ENCODE measurements at regions not wholly inside any gene's neighbourhood (a gene's known extent, or its start where the extent isn't known, plus 50 kb on each side); places are given as distances from the start of the nearest gene placed in this dataset.

DNA sequence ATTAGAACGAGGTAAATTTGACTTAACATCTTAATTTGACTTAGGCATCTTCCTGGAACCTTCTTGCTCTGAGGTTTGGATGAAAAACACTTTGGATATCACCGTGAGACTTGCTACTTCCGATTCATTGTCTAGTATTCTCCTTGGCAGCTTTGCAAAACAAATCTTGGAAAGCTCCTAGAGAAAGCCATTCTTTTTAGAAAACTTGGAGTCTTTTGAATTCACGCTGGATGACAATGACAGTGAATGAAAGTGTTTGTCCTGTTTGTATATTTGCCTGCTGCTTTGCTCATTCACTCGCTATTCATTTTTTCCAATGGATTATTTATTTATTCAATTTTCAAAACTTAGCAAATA lies 222.1 kb upstream of the HMGA2 start:
- H3K4me3 ChIP-seq (ENCODE audit: control insufficient read depth, low read depth, low read length) = no peak overlapping the region
- TF ChIP-seq, protein P1, sequence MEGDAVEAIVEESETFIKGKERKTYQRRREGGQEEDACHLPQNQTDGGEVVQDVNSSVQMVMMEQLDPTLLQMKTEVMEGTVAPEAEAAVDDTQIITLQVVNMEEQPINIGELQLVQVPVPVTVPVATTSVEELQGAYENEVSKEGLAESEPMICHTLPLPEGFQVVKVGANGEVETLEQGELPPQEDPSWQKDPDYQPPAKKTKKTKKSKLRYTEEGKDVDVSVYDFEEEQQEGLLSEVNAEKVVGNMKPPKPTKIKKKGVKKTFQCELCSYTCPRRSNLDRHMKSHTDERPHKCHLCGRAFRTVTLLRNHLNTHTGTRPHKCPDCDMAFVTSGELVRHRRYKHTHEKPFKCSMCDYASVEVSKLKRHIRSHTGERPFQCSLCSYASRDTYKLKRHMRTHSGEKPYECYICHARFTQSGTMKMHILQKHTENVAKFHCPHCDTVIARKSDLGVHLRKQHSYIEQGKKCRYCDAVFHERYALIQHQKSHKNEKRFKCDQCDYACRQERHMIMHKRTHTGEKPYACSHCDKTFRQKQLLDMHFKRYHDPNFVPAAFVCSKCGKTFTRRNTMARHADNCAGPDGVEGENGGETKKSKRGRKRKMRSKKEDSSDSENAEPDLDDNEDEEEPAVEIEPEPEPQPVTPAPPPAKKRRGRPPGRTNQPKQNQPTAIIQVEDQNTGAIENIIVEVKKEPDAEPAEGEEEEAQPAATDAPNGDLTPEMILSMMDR (conservative IDR thresholded peaks at IDR 0.05; ENCODE audit: control insufficient read depth, insufficient read depth, low read depth, low read length) = no peak
- peak; percentile 40 for DNase-seq (ENCODE audit: low read depth)

DNA sequence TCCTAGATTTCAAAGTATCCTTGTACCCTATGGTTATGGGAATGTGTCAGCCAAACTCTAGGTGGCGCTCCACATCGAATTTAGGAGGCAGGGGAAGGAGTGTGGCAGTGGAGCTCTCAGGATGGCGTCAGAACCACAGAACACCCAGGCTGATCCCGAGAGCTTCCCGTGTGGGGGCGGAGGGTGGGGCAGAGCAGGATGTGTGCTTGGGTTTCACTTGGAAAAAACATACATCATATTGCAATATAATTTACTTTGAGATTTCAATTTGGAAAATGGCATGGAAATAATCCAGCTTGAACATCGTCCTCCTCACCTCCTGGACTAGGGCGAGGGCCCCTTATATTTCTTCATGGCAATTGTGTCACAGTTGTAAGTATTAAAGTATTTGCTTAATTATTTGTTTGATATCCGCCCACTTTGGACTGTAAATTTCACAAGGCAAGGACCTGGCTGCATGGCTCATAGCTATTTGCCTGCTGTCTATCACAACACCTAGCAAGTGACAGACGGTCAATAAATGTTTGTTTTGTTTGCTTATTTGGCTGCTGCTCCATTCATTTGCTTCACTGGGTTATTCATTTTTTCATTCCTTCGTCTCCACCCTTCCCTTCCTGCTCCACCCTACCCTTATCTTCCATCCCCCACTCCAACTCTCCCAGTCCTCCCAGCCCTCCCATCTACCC lies 221.5 kb upstream of the HMGA2 start:
- DNase-seq (ENCODE audit: low read depth) = peak; percentile 97
- H3K4me3 ChIP-seq (ENCODE audit: control insufficient read depth, low read depth, low read length) = peak overlapping the region; percentile 63
- TF ChIP-seq, protein P1 (conservative IDR thresholded peaks at IDR 0.05; ENCODE audit: control insufficient read depth, insufficient read depth, low read depth, low read length) = peak; percentile 87

DNA sequence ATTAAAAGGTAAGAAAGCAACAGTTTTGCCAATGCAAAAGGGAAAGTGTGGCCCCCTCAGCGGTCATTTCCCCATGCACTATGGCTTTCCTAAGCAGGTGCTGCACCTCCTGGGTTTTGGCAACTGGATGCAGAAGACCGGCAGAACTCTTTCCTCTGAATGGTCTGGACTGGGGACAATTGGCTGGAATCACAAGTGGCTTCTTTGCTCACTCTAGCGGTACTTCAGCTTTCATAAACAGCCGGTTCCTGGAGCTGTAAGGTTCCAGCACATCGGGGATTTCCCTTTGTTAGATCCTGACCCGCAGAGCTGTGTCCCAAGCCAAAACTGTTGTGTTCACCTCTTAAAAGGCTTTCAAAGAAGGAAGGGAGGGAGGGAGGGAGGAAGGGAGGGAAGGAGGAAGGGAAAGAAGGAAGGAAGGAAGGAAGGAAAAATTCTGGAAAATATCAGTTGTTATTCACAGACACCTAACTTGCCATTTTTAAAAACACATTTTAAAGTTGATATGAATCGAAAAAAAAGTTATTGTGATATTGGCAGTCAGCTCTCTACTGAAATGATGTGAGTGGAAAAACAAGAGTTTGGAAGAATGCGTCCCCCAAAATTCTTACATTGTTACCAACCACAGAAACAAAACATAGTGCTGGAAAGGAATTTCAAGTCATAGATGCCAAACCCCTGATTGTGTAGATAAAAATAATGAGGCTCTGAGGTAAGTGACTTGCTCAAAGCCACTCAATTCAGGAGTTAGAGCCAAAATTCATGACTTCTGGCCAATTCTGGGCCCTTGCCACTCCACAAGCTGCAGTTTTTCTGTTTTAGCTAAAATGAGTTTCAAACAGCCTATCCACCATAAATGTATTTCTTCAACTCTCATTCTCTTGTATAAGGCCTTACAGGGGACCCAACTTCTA lies 220.6 kb upstream of the HMGA2 start:
- DNase-seq (ENCODE audit: low read depth) = peak; percentile 94
- H3K4me3 ChIP-seq (ENCODE audit: control insufficient read depth, low read depth, low read length) = peak overlapping the region; percentile 63
- TF ChIP-seq, protein P1 (conservative IDR thresholded peaks at IDR 0.05; ENCODE audit: control insufficient read depth, insufficient read depth, low read depth, low read length) = no peak

DNA sequence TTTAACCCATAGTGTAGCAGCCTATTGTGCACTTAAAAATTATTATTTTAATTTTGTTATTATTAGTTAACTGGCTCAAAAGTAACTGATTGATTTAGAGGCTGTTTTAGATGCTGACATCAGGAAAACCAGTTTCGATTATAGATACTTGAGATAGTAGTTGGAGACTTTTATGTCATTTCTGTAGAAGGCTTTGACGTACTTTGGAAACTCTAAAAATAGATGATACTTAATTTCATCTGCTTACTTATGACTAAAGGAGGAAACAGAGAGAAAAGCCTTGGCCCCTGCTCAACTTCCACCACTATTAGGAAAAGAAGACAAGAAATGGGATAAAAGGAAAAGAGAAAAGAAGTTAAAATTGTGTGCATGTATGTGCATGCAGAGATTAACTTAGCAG lies 219.3 kb upstream of the HMGA2 start:
- TF ChIP-seq, protein P1 (conservative IDR thresholded peaks at IDR 0.05; ENCODE audit: control insufficient read depth, insufficient read depth, low read depth, low read length) = no peak
- no peak overlapping the region for H3K4me3 ChIP-seq (ENCODE audit: control insufficient read depth, low read depth, low read length)
- DNase-seq (ENCODE audit: low read depth) = peak; percentile 68

DNA sequence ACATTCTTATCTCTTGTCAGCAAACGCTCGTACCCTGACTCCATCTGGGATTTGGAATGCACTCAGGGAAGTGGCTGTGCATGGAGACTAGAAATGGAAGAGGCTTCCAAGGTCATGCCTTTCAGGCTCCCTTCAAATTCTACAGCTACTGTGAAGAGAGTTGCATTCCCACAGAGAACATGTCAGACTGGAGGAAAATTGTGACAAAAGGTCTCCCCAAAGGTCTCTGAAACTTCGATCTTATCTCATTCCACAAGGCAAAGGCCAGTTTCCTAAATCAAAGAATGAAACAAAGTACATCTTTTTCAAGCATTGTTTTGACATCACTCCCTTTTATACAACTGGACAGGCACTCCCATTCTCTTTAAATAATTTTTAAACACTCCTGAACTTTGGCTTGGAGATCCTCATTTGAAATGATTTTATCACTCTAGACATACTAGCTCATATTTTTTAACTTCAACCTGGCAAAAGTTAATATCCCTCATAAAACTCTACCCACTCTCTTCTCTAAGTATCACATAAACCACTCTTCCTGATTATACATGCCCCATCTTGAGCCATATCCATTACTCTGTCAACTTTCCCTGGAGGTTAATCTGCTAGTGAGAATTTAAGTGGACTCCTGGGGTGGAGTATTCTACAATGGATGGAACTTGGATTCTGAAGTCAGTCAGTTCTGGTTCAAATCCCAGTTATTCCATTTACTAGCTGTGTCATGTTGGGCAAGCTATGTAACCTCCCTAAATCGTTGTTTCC lies 218.1 kb upstream of the HMGA2 start:
- no peak overlapping the region for H3K4me3 ChIP-seq (ENCODE audit: control insufficient read depth, low read depth, low read length)
- no peak for DNase-seq (ENCODE audit: low read depth)
- TF ChIP-seq, protein P1 (conservative IDR thresholded peaks at IDR 0.05; ENCODE audit: control insufficient read depth, insufficient read depth, low read depth, low read length) = no peak

DNA sequence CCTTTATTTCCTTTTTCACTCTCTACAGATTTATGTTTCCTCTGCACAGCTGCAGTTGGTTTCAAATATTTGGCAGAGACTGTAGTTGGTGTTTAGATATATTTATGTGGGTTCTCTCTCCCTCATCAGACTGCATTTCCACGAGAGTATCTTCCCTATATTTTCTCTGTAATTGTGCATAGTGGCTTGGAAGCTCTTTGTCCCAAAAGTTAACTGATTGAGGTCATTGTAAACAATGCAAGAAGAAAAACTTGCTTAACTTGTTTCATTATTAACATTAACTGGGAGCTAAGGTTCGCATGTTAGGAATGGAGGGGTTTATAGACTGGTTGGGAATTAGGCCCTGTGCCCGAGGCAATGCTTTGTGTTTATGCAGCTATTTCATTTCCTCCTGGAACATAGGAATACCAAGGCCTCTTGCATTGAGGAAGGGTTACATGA lies 216.9 kb upstream of the HMGA2 start:
- H3K4me3 ChIP-seq (ENCODE audit: control insufficient read depth, low read depth, low read length) = no peak overlapping the region
- DNase-seq (ENCODE audit: low read depth) = peak; percentile 46
- TF ChIP-seq, protein P1 (conservative IDR thresholded peaks at IDR 0.05; ENCODE audit: control insufficient read depth, insufficient read depth, low read depth, low read length) = no peak

All from fibroblast of mammary gland (primary cell).